Stimulated activated CD4-positive, alpha-beta T cell treated with anti-CD3 and anti-CD28 coated beads, Interleukin-2, amount 100 ng/mL, for 4 hours (primary cell): ENCODE measurements at regions not wholly inside any gene's neighbourhood (a gene's known extent, or its start where the extent isn't known, plus 50 kb on each side); places are given as distances from the start of the nearest gene placed in this dataset.

Experiments
- DNase-seq: peaks from one replicate; pipeline ENCODE4 v3.0.0-alpha.2; 2020; ENCODE audit warnings: low read depth

DNA sequence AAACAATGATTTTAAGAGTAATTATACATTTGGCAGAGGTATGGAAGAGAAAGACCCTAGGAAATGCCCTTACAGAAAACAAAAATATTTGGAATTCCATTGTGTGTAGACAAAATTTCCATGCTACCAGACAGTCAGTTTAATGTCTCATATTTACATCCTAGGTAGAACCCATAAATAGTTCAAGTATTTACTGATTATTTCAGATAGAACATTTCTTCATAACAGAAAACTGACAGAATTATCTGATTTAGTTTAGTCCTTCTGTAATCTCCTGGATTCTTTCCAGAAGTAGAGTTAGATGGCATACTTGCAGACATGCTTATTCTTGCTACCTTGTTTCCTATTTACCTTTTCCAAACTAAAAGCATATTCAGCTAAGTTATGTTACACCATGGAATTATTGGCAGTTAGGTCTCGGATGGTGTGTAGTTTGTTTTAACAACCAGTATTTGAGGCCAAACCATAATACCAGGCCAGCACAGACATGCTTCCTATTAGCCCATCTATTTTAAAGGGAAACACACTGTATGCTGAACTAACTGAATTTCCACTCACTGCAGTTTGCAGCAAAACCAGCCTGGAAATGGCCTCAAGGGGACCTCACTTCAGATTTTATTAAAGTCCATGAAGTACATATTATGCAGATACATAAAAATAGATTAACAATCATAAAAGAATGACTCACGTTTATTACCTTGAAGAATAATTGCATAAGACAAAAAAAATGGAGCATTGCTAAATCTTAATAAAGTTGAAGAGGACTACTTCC is 126.6 kb upstream of the LRIG3 start:
- DNase-seq: no peak

DNA sequence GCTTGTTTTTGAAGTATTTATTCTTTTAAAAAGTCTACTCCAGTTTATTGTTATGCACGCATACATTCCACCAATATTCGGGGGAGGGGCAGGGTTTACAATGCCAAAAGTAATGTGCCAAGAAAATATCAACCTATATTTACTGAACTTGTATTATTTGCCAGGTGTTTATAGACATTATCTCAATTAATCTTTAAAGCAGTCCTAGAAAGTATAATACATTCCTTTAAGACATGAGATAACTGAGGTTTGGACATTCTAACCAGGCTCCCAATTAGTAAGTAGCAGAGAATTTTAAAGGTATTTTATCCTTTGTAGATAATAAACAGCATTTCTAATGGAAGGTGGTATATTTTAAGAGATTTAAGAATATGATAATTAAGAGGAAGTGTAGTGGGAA is 124.5 kb upstream of the LRIG3 start:
- DNase-seq: no peak

DNA sequence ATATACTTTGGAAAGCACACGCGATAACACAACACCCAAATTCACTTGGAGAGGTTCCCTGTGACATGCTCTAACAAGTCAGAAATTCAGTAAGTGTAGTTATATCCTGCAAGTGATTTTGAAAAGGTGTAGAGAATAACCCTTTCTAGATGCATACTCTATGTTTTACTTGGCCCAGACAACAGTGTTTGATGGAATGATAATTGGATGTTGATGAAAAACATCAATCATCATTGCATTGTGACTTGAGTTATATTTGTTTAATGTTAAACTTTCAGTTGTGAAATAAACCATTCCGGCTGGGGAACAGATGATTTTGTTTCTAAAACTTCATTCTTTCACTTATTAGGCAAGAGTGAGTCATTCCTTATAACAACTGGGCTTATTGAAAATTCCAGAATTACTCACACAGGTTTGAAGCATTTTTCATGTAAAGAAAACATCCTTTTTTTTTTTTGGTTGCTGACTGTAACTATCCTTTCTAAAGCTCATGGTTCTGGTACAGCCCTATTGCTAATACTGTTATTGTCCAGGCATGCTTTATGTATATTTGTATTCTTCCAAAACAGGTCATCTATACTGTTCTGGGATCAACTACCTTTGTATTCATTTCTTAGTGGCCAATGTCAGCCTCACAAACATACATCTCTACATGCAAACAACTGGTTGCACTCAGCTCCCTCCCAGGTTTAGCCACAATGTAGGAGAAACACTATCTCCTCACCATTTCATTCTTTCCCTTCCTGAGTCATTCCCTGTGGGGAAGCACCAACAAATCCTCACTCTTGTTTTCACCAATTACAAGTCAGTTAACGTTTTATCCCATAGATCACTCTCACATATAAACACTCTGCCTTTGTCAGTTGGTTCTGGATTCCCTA is 121.2 kb upstream of the LRIG3 start:
- no peak for DNase-seq

DNA sequence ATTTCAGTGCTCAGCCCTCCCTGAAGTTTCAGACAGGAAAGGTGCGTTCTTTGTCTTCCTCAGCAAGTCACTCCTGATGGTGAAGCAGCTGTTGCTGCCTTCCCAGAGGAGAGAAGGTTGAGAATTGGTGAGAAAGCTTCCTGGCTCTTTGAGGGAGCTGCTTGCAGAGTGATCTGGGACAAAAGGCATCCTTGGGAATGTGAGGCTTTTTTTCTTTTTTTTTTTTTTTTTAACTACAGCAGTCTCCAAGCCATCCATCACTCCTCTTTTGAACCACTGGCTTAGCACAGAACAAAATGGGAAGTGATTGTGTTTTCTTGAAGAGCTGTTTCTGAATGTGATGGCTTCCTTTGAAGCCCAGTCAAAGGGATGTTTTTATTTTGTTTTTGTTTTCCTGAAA is 120.4 kb upstream of the LRIG3 start:
- no peak for DNase-seq

DNA sequence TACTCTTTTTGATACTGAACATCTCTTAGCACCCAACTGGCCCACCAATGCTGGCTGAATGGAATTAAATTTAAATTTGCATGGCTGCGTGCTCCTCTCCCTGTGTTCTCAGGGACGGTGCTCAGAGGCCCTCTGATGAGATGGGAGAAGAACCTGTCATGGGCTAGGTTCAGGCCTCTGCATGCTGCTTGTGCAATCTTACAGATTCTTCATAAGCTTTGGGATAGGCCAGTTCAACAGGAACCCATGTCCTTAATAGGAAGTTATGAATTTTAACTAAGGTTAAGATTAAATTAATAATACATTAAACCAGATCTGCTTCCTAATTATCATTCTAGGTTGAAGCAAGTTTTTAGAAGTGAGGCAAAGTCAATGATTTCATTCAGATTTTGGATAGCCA is 119.7 kb upstream of the LRIG3 start:
- DNase-seq: no peak

DNA sequence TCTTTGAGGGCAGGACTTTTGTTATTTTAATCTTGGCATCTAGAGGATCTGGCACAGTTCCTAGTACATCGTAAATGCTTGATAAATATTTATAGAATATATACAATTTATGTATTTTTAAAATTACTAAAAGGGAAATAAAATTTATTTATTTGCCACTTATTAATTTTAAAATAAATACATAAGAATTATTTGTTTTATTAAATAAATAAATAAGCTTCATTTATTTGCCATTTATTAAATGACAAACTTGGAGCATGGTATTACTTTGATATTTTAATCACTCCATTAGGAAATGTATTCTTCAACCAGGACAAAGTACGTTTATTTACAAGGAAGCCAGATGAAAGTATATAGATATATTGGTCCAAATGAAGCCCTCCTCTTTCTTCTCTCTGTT is 118.7 kb upstream of the LRIG3 start:
- DNase-seq: no peak

DNA sequence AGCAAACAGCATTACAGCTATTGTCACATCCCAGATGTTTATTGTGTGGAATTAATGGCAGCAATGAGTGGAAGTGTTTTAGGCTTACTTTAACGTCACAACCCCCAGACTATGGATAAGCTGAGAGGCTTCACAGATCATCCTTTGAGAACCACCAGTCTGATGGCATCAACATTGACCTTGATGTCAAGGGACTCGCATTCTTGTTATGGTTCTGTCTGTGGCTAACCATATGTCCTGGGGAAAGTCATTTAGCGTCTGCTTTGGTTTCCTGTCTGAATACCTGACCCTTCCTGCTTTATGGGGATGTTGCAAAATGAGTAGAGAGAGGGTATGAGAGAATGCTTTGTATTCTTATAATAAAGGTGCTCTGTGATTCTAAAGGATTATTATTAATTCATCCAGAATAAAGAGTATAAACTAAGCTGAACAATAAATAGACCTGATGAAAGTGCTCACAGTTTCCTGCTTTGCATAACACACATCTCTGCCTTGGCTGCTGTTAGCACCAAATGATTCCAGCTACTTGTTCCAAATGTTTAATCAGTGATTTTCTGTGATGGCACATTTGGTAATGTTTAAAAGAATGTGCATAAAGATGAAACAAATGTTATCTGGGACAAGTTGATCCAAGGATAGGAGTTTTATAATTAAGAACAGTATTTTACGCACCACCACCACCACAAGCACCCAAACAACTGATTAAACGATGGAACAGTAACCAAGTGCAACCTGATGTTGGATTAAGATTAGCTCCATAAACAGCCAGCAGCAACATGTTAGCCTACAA is 116.9 kb upstream of the LRIG3 start:
- DNase-seq: no peak

DNA sequence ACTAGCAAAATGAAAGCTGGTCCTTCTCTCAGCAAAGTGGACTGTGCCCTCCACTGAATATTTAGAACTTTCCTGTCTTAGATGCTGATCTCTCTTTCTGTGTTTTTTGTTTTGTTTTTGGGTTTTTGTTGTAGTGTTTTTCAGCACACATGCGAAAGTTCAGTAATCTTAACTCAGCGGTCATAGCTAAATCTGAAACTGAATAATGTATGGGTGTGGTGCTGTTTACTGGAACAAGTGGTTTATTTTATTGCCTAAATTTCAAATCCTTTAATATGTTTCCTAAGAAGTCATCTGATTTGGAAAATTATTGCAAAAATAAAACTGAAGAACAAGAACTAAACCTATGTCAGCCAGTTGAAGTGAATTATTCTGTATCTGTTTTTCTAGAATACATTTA is 116.0 kb upstream of the LRIG3 start:
- no peak for DNase-seq

DNA sequence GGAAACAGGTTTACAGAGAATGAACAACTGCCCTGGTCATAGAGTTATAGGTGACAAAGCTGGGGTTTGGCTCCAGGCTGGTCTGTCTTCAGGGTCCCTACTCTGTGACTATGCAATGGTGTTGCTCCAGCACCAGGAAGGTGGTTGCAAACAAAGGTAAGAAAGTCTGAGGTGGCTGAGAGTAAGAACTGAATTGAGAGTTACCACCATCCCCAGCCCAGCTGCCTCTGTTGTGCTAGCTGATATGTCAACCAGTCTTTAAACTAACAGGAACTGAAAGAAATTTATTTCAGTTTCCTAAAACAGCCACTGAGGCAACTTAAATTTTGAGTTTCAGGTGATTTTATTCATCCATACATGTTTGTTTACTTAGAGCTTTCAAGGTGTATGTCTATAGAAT is 111.0 kb upstream of the LRIG3 start:
- no peak for DNase-seq

DNA sequence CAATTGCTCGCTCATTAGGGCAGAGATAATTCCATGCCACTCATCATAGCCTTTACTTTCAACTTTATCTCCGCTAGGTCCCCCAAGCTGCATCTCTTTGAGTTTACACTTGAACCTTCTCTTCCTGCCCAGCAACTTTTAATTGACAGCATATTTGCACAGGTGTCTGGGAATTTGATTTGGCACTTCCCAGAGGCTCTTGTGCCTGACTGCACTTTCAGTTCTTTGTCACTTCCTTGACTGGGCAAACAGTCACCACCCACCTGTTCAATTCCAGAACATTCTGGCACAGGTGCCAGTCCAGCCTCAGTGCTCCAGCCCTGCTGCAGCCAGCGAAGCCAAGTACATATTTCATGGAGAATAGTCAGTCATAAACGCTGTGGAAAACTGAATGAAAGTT is 110.1 kb upstream of the LRIG3 start:
- no peak for DNase-seq

DNA sequence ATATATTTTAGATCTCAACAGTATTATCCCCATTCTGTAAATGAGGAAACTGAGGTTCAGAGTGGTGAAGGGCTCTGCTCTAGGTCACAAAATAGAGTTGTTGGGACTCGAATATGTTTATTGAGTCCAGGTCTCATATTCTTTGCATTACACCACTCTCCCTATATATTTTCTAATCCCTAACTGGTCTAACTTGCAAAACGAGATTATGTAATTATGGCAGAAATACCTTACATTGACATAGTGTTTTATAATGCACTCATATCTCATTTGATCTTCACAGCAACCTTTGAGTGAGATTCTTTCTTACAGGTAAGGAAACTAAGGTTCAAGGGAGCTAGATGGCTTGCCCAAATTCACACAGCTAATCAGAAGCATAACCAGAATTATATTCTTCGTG is 106.9 kb upstream of the LRIG3 start:
- no peak for DNase-seq

DNA sequence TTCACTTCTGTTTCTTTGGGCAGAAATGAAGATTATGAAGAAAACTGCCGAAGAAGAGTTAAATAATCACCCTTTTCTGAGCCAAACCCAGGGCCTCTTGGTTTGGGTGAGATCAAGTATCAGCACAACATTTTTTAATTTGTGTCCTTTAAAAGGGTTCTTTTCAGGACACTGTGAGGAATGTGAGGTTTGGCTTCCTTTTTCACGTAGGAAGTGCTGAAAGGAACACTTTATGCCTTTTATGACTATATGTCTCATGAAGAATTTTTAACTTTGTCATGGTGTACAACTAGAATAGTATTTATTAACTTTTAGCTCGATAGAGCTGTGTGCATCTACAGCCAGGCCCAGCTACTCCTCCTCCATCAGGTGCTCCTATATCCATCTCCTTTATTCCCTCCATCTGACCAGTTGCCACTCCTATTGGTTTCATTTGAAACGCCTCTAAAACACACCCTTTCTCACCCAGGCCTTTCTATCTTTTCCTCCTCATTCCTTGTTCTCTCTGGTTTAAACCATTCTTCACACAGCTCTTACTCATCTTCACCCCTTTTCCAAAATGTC is 103.6 kb upstream of the LRIG3 start:
- no peak for DNase-seq

DNA sequence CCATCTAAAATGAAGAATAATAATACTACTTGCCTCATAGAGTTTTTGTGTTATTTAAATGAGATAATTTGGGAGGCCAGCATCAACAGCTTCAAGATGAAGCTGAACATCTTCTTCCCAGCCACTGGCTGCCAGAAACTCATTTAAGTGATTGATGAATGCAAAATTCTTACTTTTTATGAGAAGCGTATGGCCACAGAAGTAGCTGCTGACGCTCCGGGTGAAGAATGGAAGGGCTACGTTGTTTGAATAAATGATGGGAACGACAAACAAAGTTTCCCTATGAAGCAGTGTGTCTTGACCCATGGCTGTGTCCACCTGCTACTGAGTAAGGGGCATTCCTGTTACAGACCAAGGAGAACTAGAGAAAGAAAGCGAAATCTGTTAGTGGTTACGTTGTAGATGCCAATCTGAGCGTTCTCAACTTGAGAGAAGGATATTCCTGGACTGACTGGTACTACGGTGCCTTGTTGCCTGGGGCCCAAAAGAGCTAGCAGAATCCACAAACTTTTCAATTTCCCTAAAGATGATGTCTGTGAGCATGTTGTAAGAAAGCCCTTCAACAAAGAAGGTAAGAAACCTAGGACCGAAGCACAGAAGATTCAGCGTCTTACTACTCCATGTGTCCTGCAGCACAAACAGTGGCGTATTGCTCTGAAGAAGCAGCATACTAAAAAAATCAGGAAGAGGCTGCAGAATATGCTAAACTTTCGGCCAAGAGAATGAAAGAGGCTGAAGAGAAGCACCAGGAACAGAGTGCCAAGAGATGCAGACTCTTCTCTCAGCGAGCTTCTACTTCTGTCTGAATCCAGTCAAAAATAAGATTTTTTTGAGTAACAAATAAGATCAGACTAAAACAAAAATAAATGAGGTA is 100.0 kb upstream of the LRIG3 start:
- DNase-seq: no peak

DNA sequence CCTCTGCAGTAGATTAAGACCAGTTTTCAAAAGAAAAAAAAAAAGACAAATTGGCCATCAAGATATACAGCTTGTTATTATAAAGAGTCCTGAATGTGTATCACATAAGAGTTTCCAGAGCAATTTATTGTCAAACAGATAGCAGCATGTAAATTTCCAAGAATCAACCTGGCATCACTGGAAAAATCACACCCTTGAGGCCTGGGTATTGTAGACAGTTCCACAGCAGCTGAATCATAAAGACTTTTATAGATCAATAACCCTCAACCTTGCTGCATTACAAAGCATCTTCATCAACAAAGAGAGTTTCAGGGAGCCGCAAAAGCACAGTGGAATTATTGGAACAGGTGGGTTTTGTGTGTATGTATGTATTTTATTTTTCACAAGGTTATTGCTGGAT is 94.6 kb upstream of the LRIG3 start:
- no peak for DNase-seq

DNA sequence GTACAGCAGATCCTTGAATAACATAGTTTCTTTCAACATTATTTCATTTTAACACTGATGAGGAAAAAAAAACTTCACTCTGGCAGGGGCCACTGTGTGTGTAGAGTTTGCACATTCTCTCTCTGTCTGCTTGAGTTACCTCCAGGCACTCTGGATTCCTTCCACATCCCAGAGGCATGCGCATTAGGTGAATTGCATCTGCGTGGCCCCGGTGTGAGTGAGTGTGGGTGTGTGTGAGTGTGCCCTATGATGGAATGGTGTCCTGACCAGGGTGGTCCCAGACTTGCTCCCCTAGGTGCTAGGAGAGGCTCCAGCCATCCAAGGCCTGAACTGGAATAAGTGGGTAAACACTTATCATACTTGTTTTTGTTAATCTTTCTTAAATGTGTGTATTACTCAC is 90.6 kb upstream of the LRIG3 start:
- DNase-seq: no peak

DNA sequence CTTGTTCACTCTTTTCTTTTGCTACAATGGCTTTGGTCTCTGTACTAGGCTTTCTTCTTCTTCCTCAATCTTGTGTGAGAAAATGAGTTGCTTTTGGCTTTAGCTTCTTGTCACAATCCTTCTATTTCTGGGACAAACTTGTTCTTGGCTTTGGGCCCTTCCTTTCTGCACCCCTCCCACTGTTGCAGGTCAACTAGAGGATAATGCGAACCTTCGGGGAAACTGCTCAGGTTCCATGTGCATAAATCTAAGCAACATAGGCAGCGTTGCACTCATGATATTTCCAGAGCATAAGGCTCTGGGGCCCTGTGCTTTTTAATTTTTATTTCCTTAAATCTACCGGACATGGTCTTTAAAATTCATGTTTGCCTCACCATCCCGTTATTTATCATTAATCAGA is 89.8 kb upstream of the LRIG3 start:
- DNase-seq: no peak

DNA sequence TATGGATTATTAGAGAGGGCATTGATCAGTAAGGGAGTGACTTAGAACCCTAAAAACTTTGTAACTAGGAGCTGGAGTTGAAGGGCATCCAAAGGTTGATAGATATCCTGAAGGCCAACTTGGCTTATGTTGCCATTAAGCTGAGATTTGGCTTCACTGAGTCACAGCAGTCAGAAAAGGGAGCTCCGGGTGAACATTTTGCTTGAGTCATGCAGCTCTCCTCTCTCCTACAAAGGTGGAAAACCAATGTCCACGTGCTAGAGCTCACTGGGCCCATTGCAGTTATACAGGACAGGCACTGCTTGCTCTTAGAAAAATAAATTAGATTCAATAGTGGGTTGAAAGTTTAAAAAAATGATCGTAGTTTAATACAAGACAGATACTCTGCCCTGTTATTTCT is 87.3 kb upstream of the LRIG3 start:
- no peak for DNase-seq

DNA sequence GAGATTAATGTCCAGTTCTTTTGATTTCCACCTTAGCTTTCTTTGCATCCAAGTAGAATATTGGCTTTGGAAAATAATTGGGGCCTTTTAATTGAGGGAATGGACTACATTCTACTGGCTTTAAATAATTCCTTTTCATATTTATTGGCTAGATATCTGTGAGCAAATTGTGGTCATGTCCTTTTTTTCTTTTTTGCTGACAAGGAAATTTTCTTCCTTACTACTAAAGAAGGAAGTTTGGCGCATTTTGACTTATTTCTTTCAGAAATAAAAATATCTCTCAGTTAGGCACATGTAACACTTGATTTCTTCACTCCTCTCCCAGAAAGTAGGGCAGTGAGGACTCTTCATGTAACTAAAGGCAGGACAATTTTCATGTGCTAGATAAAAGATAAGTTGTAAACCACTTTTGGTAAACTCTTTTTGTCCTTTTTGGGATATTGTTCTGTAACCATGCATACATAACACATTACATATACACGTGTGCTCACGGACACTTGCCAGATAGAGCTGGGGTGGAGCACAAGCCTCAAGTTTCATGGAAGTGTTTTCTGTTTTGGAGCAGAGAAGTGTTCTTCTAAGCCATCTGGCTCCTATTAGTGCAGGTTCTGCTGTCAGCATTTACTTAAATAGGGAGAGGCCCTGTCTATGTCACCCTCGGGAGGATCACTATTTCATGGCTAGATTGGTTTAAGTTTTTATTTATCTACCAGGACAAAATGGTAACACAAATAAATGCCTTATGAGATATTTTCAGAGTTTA is 85.1 kb upstream of the LRIG3 start:
- no peak for DNase-seq

DNA sequence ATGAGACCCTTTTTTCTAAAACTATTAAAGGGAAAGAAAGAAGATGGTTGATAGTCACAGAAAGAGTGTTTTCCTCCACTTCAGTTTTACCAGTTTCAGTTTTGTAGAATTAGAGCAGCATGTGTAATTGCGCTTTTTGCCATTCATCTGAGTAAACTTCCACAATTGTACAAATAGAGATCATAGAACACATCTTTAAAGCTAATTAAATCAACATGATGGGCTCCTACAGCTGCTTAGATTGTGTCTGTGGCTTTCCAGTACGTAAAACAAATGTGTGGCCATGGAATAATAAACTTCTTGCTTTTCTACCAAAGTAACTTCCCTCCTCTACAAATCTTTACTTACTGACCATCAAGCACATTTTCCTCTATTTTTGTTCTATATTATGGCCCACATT is 84.2 kb upstream of the LRIG3 start:
- DNase-seq: no peak

DNA sequence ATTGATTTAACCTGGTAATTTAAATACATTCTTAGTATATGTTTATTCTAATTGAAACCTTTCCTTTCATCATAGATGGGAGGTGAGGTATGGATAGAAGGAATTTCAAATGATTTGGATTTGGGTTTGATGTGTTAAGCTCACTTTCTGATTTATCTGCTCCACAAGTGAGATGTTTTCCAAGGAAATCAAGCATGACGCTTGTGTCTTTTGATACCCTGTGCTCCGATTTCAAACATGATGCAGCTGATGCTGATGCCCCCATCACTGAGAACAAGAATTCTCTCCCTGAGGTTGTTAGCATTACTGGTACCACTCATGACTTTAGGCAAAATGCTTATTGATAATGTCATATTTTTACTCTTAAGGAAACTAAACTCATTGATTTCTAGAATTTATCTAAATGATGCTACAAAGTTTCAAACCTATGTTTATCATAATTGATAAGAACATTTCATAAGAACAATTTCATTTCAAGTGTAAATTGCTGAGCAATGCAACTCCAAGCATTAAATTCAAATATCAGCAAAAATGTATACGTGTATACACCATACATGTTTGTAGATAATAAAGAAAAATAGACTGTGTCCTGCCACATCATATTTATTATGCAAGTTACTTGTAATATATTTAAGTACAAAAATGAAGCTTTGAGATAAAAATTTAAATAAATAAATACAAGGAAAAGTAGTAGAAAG is 75.5 kb upstream of the LRIG3 start:
- no peak for DNase-seq
